Calu3 (cell line): ENCODE measurements at regions not wholly inside any gene's neighbourhood (a gene's known extent, or its start where the extent isn't known, plus 50 kb on each side); places are given as distances from the start of the nearest gene placed in this dataset.

Experiments used
- BruUV-seq: library from RNA; stranded (reverse); fragments of 400-500 nt; replicated peaks from 2 replicates; lab custom pipeline; 2021; lab: Mats Ljungman, UMichigan
- CTCF ChIA-PET: fragments of 300-600 bp; sonication (Branson Sonifier 250); formaldehyde crosslinking; loops from one replicate; lab custom pipeline; 2022; ENCODE audit warnings: antibody characterized with exemption; lab: Charles Lee
- DNase-seq: peaks from one replicate; pipeline ENCODE4 v3.0.0; 2022
- H3K27ac Mint-ChIP-seq: one replicate; pipeline ENCODE4 v1.8.0; 2022; ENCODE audit warnings: mixed read lengths; ENCODE audit not compliant: unreplicated experiment
- H3K27me3 Mint-ChIP-seq: one replicate; pipeline ENCODE4 v1.8.0; 2022; ENCODE audit warnings: mixed read lengths; ENCODE audit not compliant: unreplicated experiment
- H3K36me3 Mint-ChIP-seq: one replicate; pipeline ENCODE4 v1.8.0; 2022; ENCODE audit warnings: mild to moderate bottlenecking, moderate library complexity, mixed read lengths; ENCODE audit not compliant: insufficient read depth, unreplicated experiment
- H3K4me1 Mint-ChIP-seq: one replicate; pipeline ENCODE4 v1.8.0; 2022; ENCODE audit warnings: mild to moderate bottlenecking, low read depth, mixed read lengths; ENCODE audit not compliant: unreplicated experiment
- H3K4me3 Mint-ChIP-seq: one replicate; pipeline ENCODE4 v1.8.0; 2022; ENCODE audit warnings: mild to moderate bottlenecking, low read depth, moderate library complexity, mixed read lengths; ENCODE audit not compliant: unreplicated experiment
- H3K9me3 Mint-ChIP-seq: one replicate; pipeline ENCODE4 v1.8.0; 2022; ENCODE audit warnings: low read depth, mixed read lengths; ENCODE audit not compliant: unreplicated experiment
- intact Hi-C: fragments of 100-400 bp; cut with micrococcal nuclease; formaldehyde crosslinking; loops from one replicate; pipeline ENCODE4 v1.10.0; 2022; ENCODE audit not compliant: unreplicated experiment
- TF ChIP-seq, protein P1 (sequence below): fragments of 200-600 bp; IDR thresholded peaks from one replicate; pipeline ENCODE4 v1.8.0; 2022; ENCODE audit warnings: antibody characterized with exemption; ENCODE audit not compliant: unreplicated experiment

DNA sequence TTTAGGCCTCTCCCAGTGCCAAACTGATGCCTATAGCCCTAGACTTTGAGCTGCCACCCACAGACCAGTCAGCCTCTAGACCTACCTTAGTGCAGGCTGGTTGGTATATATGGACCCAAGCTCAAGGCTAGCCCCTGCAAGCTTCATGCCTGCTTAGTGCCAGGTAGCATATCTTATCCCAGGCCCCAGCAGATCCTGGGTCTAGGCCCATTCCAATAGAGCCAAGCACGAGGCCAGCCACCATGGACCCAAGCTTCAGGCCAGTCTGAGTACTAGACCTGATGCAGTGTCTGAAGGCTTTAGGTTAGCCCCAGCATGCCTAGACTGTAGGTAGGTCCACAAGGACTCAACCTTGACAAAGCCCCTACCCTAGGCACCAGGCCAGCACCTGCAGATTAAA, 1081.7 kb downstream of the JRKL start:
- TF ChIP-seq, protein P1, sequence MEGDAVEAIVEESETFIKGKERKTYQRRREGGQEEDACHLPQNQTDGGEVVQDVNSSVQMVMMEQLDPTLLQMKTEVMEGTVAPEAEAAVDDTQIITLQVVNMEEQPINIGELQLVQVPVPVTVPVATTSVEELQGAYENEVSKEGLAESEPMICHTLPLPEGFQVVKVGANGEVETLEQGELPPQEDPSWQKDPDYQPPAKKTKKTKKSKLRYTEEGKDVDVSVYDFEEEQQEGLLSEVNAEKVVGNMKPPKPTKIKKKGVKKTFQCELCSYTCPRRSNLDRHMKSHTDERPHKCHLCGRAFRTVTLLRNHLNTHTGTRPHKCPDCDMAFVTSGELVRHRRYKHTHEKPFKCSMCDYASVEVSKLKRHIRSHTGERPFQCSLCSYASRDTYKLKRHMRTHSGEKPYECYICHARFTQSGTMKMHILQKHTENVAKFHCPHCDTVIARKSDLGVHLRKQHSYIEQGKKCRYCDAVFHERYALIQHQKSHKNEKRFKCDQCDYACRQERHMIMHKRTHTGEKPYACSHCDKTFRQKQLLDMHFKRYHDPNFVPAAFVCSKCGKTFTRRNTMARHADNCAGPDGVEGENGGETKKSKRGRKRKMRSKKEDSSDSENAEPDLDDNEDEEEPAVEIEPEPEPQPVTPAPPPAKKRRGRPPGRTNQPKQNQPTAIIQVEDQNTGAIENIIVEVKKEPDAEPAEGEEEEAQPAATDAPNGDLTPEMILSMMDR = no peak
- no TSS peak for BruUV-seq
- intact Hi-C loops = no loop called here
- Mint-ChIP-seq H3K27ac (no peak overlapping the region), H3K4me1 (no peaks in the 10 kb centered on the region), H3K36me3 (no peaks in the 10 kb centered on the region), H3K27me3 (no peaks in the 10 kb centered on the region), H3K9me3 (peaks cover 5% of the 10 kb centered on the region), H3K4me3 (no peak overlapping the region)
- CTCF ChIA-PET = no interaction called here
- DNase-seq = no peak

DNA sequence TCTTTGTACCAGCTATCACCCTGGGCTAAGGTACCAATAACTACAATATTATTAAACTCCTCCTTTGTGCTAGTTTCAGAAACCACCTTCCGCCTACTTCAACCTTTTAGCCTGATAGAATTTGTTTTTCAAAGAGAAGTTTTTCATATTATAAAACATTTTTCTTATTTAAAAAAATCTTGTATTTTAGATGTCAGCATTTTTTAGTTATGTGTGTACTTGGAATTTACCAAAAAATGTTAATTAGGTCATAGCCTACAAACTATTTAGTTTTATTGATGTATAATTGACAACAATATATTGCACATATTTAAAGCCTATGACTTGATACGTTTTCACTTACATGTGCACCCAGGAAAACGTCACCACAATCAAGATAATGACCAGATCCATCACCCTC, 1097.6 kb downstream of the JRKL start:
- Mint-ChIP-seq H3K4me3 (no peak overlapping the region), H3K36me3 (no peaks in the 10 kb centered on the region), H3K9me3 (peaks cover 12% of the 10 kb centered on the region), H3K27me3 (no peaks in the 10 kb centered on the region), H3K27ac (no peak overlapping the region), H3K4me1 (no peaks in the 10 kb centered on the region)
- intact Hi-C loops = no loop called here
- DNase-seq = no peak
- BruUV-seq = no TSS peak
- CTCF ChIA-PET = no interaction called here
- TF ChIP-seq, protein P1 = no peak

DNA sequence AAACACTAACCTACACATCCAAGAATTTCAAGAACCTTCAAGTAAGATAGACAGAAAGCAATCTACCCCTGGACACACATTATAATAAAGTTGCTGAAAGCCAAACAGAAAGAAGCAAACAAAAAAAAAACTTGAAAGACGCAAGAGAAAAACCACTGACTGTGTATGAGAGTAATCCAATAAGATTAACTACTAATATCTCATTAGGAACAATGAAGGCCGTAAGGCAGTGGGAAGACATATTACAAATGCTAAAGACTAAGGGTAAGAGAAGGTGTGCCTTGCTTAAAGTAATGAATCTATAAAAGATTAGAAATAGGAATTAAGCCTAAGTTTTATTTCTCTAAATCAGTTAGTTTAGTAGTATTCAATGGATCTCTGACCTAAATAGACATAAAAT, 1109.1 kb downstream of the JRKL start:
- CTCF ChIA-PET = no interaction called here
- Mint-ChIP-seq H3K36me3 (no peaks in the 10 kb centered on the region), H3K4me1 (no peaks in the 10 kb centered on the region), H3K9me3 (peaks cover 12% of the 10 kb centered on the region), H3K27me3 (no peaks in the 10 kb centered on the region), H3K27ac (no peak overlapping the region), H3K4me3 (no peak overlapping the region)
- intact Hi-C loops = no loop called here
- TF ChIP-seq, protein P1 = no peak
- no peak for DNase-seq
- BruUV-seq = no TSS peak

DNA sequence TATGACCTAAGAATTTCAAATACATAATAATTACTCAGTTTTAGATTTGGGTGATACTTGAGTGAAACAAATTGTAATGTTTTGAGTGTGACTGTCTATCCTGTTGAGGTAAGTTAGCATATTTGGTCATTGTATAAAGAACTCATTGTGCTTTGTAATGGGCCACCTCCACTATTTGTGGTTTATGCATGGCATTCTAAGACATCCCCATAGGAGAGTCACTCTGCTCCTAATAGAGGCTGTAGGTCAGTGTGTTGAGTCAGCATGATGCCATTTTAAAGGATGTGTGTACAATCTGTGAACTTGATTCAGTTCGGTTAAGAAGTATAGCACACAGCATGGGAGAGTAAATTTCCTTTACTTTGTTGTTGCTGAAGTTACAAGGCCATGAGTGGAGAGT, 1112.4 kb downstream of the JRKL start:
- Mint-ChIP-seq H3K4me1 (no peaks in the 10 kb centered on the region), H3K36me3 (no peaks in the 10 kb centered on the region), H3K27ac (no peak overlapping the region), H3K4me3 (no peak overlapping the region), H3K9me3 (peaks cover 9% of the 10 kb centered on the region), H3K27me3 (no peaks in the 10 kb centered on the region)
- TF ChIP-seq, protein P1 = no peak
- no TSS peak for BruUV-seq
- intact Hi-C loops = no loop called here
- DNase-seq = no peak
- CTCF ChIA-PET = no interaction called here
